ENCODE measurements at regions not wholly inside any gene's neighbourhood (a gene's known extent, or its start where the extent isn't known, plus 50 kb on each side); places are given as distances from the start of the nearest gene placed in this dataset.

DNA sequence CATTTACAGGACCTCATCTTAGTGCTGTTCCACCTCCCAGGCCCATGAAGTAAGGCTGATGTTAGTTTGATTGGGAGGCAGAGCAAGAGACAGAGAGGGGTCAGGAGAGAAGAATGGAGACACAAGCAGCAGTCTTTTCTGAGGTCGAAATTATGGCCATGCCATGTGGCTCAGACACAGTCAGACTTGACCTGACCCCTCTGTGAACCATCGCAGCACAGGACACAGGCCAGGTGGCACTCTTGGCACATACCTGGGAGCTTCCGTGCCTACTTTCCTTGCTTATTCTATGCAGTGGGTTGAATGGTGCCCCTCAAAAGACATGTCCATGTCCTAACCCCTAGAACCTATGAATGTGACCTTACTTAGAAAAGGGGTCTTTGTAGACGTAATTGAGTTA, 254.9 kb downstream of the MAFB start (continued):
- TF ChIP-seq PRRX2 (CRISPR knock-in tag; IDR thresholded peaks at IDR 0.05): no peak
- TF ChIP-seq, protein P1, sequence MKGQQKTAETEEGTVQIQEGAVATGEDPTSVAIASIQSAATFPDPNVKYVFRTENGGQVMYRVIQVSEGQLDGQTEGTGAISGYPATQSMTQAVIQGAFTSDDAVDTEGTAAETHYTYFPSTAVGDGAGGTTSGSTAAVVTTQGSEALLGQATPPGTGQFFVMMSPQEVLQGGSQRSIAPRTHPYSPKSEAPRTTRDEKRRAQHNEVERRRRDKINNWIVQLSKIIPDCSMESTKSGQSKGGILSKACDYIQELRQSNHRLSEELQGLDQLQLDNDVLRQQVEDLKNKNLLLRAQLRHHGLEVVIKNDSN (CRISPR knock-in tag; IDR thresholded peaks at IDR 0.05): no peak

DNA sequence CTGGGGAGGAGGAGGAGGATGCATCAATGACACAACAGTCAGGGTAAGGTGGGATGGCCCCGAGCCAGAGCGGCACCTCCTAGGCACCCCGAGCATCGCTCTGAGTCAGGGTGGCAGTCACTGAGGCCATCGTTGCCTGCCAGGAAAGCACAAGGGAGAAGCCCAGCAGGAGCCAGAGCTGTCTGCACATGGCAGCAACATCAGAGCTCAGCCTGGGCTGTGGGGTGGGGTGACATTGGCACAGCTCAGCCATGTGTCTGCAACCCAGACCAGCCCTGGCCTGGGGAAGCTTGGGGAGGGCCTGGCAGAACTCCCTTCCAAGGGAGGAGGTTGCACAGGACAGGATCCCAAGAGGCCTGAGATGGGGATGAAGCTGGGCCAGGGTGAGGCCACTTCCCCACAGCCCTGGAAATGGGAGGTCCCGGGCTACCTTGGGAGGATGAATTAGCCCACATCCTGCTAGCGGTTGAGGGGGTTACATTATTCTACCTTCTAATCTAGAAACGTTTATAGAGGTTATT, 255.6 kb downstream of the MAFB start:
- 0 out of 2 replicates have a peak, but pooled peaks cover 6% of the 10 kb centered on the region for H3K9me3 Mint-ChIP-seq
- no peak overlapping the region for H3K27ac Mint-ChIP-seq
- CTCF ChIA-PET: interaction anchor here (1.1 kb wide), 1 partner anchor 9 kb away, joined by 3 read pairs; no protein-coding TSS in a partner anchor

DNA sequence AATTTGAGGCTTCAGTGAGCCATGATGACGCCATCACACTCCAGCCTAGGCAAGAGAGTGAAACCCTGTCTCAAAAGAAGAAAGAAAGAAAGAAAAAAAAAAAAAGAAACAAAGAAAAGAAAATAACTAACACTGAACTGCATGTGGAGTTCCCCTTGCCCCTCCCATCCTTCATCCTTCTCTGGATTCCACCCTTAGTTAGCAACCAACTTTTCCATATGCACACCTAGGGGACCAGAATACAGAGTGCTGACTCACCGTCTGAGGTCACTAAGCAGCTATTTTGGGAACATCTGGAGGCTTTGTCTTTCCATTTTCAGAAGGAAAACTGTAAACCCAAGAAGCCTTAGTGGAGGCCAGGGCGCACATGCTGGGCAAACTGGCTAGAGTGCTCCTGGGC, 257.4 kb downstream of the MAFB start:
- CTCF ChIA-PET: no interaction called here

More for the DNA sequence above, 255.6 kb downstream of the MAFB start:
- ATAC-seq: no peak
- POLR2A ChIA-PET: no interaction called here
- Mint-ChIP-seq H3K27me3 (ENCODE audit: low read depth) (peaks cover 5% of the 10 kb centered on the region), H3K4me3 (no peak overlapping the region), H3K4me1 (peaks cover 21% of the 10 kb centered on the region), H3K36me3 (no peaks in the 10 kb centered on the region)
- TF ChIP-seq RORB (CRISPR knock-in tag; IDR thresholded peaks at IDR 0.05) (no peak), JAZF1 (CRISPR knock-in tag; IDR thresholded peaks at IDR 0.05) (no peak), NR3C1 (CRISPR knock-in tag; conservative IDR thresholded peaks at IDR 0.05; ENCODE audit: low read depth) (no peak), GTF2I (CRISPR knock-in tag; conservative IDR thresholded peaks at IDR 0.05) (no peak), ZNF121 (CRISPR knock-in tag; IDR thresholded peaks at IDR 0.05) (no peak)
- no peak for DNase-seq (ENCODE audit: low spot score)

More for the DNA sequence above, 257.4 kb downstream of the MAFB start:
- Mint-ChIP-seq H3K4me3 (no peak overlapping the region), H3K4me1 (peaks cover 17% of the 10 kb centered on the region), H3K27ac (no peak overlapping the region), H3K9me3 (peaks cover 10% of the 10 kb centered on the region; the same call in 1 of the 2 replicates), H3K27me3 (ENCODE audit: low read depth) (peaks cover 5% of the 10 kb centered on the region), H3K36me3 (no peaks in the 10 kb centered on the region)
- DNase-seq (ENCODE audit: low spot score) (no peak), ATAC-seq (no peak)
- TF ChIP-seq SMAD3 (CRISPR knock-in tag; IDR thresholded peaks at IDR 0.05; ENCODE audit: borderline replicate concordance) (no peak), ZNF219 (CRISPR knock-in tag; IDR thresholded peaks at IDR 0.05; ENCODE audit: borderline replicate concordance) (no peak), CREB1 (CRISPR knock-in tag; IDR thresholded peaks at IDR 0.05) (no peak), TCF7 (CRISPR knock-in tag; IDR thresholded peaks at IDR 0.05; ENCODE audit: low read depth) (no peak), NFYB (CRISPR knock-in tag; conservative IDR thresholded peaks at IDR 0.05; ENCODE audit: low read depth) (no peak), ETV6 (CRISPR knock-in tag; IDR thresholded peaks at IDR 0.05) (no peak), NR3C1 (CRISPR knock-in tag; conservative IDR thresholded peaks at IDR 0.05; ENCODE audit: low read depth) (no peak)
- TF ChIP-seq, protein P2, sequence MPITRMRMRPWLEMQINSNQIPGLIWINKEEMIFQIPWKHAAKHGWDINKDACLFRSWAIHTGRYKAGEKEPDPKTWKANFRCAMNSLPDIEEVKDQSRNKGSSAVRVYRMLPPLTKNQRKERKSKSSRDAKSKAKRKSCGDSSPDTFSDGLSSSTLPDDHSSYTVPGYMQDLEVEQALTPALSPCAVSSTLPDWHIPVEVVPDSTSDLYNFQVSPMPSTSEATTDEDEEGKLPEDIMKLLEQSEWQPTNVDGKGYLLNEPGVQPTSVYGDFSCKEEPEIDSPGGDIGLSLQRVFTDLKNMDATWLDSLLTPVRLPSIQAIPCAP (CRISPR knock-in tag; IDR thresholded peaks at IDR 0.05): no peak
- TF ChIP-seq, protein P1 (CRISPR knock-in tag; IDR thresholded peaks at IDR 0.05): no peak
- TF ChIP-seq, protein P3, sequence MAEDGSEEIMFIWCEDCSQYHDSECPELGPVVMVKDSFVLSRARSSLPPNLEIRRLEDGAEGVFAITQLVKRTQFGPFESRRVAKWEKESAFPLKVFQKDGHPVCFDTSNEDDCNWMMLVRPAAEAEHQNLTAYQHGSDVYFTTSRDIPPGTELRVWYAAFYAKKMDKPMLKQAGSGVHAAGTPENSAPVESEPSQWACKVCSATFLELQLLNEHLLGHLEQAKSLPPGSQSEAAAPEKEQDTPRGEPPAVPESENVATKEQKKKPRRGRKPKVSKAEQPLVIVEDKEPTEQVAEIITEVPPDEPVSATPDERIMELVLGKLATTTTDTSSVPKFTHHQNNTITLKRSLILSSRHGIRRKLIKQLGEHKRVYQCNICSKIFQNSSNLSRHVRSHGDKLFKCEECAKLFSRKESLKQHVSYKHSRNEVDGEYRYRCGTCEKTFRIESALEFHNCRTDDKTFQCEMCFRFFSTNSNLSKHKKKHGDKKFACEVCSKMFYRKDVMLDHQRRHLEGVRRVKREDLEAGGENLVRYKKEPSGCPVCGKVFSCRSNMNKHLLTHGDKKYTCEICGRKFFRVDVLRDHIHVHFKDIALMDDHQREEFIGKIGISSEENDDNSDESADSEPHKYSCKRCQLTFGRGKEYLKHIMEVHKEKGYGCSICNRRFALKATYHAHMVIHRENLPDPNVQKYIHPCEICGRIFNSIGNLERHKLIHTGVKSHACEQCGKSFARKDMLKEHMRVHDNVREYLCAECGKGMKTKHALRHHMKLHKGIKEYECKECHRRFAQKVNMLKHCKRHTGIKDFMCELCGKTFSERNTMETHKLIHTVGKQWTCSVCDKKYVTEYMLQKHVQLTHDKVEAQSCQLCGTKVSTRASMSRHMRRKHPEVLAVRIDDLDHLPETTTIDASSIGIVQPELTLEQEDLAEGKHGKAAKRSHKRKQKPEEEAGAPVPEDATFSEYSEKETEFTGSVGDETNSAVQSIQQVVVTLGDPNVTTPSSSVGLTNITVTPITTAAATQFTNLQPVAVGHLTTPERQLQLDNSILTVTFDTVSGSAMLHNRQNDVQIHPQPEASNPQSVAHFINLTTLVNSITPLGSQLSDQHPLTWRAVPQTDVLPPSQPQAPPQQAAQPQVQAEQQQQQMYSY (CRISPR knock-in tag; IDR thresholded peaks at IDR 0.05): no peak
- TF ChIP-seq, protein P4, sequence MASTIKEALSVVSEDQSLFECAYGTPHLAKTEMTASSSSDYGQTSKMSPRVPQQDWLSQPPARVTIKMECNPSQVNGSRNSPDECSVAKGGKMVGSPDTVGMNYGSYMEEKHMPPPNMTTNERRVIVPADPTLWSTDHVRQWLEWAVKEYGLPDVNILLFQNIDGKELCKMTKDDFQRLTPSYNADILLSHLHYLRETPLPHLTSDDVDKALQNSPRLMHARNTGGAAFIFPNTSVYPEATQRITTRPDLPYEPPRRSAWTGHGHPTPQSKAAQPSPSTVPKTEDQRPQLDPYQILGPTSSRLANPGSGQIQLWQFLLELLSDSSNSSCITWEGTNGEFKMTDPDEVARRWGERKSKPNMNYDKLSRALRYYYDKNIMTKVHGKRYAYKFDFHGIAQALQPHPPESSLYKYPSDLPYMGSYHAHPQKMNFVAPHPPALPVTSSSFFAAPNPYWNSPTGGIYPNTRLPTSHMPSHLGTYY (CRISPR knock-in tag; IDR thresholded peaks at IDR 0.05): no peak
- POLR2A ChIA-PET: no interaction called here

All from WTC11 (cell line).